Stimulated activated CD8-positive, alpha-beta memory T cell treated with anti-CD3 and anti-CD28 coated beads, Interleukin-7, amount 100 ng/mL, for 1 hour (primary cell): ENCODE measurements at regions not wholly inside any gene's neighbourhood (a gene's known extent, or its start where the extent isn't known, plus 50 kb on each side); places are given as distances from the start of the nearest gene placed in this dataset.

Source experiments
- DNase-seq, 2 donors: peaks; one replicate each; pipeline ENCODE4 v3.0.0-alpha.2; 2020; ENCODE audit warnings: low read depth in 2 of 2

- DNase-seq, result no peak
Observed at GRCh38 chr18:24734058-24734457, 273.6 kb downstream of the HRH4 start.

- no peak for DNase-seq
Observed at GRCh38 chr18:24735624-24736231, 275.3 kb downstream of the HRH4 start.

GRCh38 chr18:24736662-24737330 lies 276.4 kb downstream of the HRH4 start:
- DNase-seq, result no peak

GRCh38 chr18:24740829-24741228 lies 280.4 kb downstream of the HRH4 start:
- DNase-seq, result no peak

GRCh38 chr18:24741321-24741720 lies 280.9 kb downstream of the HRH4 start:
- DNase-seq, result no peak

- no peak for DNase-seq
Observed at GRCh38 chr18:24741965-24742724, 281.7 kb downstream of the HRH4 start.

- DNase-seq, result no peak
Observed at GRCh38 chr18:24754583-24755253, 294.3 kb downstream of the HRH4 start.

- DNase-seq, result no peak
Observed at GRCh38 chr18:24756385-24756784, 295.9 kb downstream of the HRH4 start.

GRCh38 chr18:24757134-24757533 lies 296.7 kb downstream of the HRH4 start:
- no peak for DNase-seq

GRCh38 chr18:24761765-24762164 lies 301.3 kb downstream of the HRH4 start:
- DNase-seq, result no peak

GRCh38 chr18:24762511-24762910 lies 302.1 kb downstream of the HRH4 start:
- no peak for DNase-seq

GRCh38 chr18:24763765-24764513 lies 303.5 kb downstream of the HRH4 start:
- DNase-seq, result no peak

- DNase-seq, result no peak
Observed at GRCh38 chr18:24764766-24765165, 304.3 kb downstream of the HRH4 start.

GRCh38 chr18:24766376-24766775 lies 305.9 kb downstream of the HRH4 start:
- no peak for DNase-seq

GRCh38 chr18:24770311-24771024 lies 310.0 kb downstream of the HRH4 start:
- no peak for DNase-seq

GRCh38 chr18:24771300-24771699 lies 310.9 kb downstream of the HRH4 start:
- no peak for DNase-seq

- DNase-seq, result no peak
Observed at GRCh38 chr18:24773101-24773500, 312.7 kb downstream of the HRH4 start.

GRCh38 chr18:24776019-24776418 lies 315.6 kb downstream of the HRH4 start:
- DNase-seq, result no peak

- no peak for DNase-seq
Observed at GRCh38 chr18:24778810-24779418, 318.5 kb downstream of the HRH4 start.

GRCh38 chr18:24782566-24782965 lies 322.1 kb downstream of the HRH4 start:
- no peak for DNase-seq

- DNase-seq, result no peak
Observed at GRCh38 chr18:24785019-24785418, 324.6 kb downstream of the HRH4 start.
